GM13976 (cell line): ENCODE measurements at regions not wholly inside any gene's neighbourhood (a gene's known extent, or its start where the extent isn't known, plus 50 kb on each side); places are given as distances from the start of the nearest gene placed in this dataset.

Experiments
- DNase-seq: peaks from one replicate; pipeline ENCODE4 v3.0.0; 2012; ENCODE audit warnings: low spot score
- in situ Hi-C: fragments of 300-500 bp; cut with MboI; formaldehyde crosslinking; loops from one replicate; pipeline ENCODE4 v1.12.0; 2022; ENCODE audit warnings: low sequenced_read_pairs, mixed read lengths, inconsistent platforms; ENCODE audit not compliant: unreplicated experiment
- TF ChIP-seq, protein P1 (sequence below): IDR thresholded peaks from 2 replicates; pipeline ENCODE4 v1.5.1; 2012; ENCODE audit warnings: borderline replicate concordance, mild to moderate bottlenecking; ENCODE audit not compliant: insufficient read depth; ENCODE audit errors: extremely low read depth, missing control alignments, control extremely low read depth

- DNase-seq, result no peak
- TF ChIP-seq, protein P1, sequence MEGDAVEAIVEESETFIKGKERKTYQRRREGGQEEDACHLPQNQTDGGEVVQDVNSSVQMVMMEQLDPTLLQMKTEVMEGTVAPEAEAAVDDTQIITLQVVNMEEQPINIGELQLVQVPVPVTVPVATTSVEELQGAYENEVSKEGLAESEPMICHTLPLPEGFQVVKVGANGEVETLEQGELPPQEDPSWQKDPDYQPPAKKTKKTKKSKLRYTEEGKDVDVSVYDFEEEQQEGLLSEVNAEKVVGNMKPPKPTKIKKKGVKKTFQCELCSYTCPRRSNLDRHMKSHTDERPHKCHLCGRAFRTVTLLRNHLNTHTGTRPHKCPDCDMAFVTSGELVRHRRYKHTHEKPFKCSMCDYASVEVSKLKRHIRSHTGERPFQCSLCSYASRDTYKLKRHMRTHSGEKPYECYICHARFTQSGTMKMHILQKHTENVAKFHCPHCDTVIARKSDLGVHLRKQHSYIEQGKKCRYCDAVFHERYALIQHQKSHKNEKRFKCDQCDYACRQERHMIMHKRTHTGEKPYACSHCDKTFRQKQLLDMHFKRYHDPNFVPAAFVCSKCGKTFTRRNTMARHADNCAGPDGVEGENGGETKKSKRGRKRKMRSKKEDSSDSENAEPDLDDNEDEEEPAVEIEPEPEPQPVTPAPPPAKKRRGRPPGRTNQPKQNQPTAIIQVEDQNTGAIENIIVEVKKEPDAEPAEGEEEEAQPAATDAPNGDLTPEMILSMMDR, result no peak
- in situ Hi-C loops, result no loop called here
Observed at GRCh38 chr5:164364237-164365208, 859.1 kb downstream of the MAT2B start.

DNA sequence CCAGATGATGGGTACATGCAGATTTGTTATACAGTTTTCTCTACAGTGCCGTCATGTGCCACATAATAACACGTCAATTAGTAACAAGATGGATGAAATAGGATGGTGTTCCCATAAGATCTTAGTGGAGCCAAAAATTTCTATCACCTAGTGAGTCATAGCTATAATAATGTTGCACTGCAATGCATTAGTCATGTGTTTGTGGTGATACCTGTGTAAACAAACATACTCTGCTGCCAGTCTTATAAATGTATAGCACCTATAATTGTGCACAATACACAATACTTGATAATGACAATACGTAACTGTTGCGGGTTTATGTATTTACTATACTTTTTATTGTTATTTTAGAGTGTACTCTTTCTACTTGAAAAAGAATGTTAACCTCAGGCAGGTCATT, 865.4 kb downstream of the MAT2B start:
- TF ChIP-seq, protein P1, result no peak
- DNase-seq, result no peak
- in situ Hi-C loops, result no loop called here

GRCh38 chr5:164372892-164373291, 867.5 kb downstream of the MAT2B start:
- no peak for DNase-seq
- TF ChIP-seq, protein P1, result no peak
- in situ Hi-C loops, result no loop called here

DNA sequence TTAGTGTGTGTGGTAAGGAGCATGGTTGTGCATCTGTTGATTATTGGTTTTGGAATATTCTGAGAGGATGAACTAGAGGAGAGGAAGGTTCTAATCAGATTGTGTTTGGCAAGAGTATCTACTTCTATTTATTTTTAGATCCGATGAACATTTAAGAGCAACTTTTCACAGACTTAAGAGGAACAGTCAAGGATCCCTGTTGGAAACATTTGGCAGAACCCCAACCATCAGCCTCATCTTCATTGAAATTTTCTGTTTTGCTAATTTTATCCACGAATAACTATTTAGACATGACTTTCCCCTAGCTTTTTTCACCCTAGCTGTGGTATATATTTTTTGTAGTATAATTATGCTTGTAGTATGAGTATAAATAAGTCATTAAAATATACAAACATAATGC, 868.5 kb downstream of the MAT2B start:
- in situ Hi-C loops, result no loop called here
- TF ChIP-seq, protein P1, result no peak

DNA sequence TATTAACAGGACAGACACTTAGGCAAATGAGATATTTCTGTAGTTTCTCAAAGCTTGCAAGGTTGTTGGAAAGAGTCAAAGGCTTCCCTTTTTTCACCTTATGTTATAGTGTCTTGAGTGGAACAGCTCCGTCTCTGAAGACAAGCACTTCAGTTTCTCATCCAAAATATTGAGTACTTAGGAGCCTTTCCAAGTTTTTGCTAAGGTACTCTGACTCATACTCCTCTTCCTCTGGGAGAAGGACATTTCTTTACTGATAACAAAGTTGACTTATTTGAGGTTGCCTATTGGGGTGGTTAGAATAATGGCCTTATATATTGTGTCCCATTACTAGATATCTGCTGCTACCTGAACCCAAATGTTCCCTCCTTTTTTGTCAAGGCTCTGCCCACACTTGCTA, 869.6 kb downstream of the MAT2B start:
- TF ChIP-seq, protein P1, result no peak
- no peak for DNase-seq
- in situ Hi-C loops, result no loop called here

More for the DNA sequence above, 868.5 kb downstream of the MAT2B start:
- DNase-seq, result no peak

DNA sequence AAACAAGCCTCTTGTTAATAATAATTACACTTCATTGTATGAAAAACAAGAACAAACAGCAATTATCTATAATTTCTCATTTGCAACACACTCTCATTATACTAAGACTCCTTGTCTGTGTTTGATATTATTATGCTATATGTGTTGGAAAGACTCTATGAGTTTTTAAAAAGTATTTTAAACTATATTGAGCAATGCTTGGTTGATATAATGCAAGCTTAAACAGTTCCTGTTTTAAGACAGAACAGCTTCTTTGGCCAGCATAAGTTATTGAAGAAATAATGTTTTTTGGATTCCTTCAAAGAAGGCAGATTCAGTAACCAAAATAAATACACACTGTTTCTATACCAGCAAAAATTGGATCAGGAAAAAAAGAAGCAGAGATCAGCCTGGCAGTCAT, 871.4 kb downstream of the MAT2B start:
- TF ChIP-seq, protein P1, result no peak
- DNase-seq, result no peak
- in situ Hi-C loops, result no loop called here
